ENCODE measurements at regions not wholly inside any gene's neighbourhood (a gene's known extent, or its start where the extent isn't known, plus 50 kb on each side); places are given as distances from the start of the nearest gene placed in this dataset.
"Not testable (repeated sequence)": the region's sequence is repeated elsewhere in the genome, so short reads cannot be mapped to it uniquely, and the experiment has no call there.

- H3K36me3 ChIP-seq; ATAC-seq; H3K27ac ChIP-seq; H3K4me3 ChIP-seq; H3K4me1 ChIP-seq; in situ Hi-C loops (cut with MboI; ENCODE audit: low sequenced_read_pairs in 4 of 4); DNase-seq; H3K9me3 ChIP-seq; H3K27me3 ChIP-seq; intact Hi-C loops (cut with DNase I; ENCODE audit: low total_unique reads): not testable (repeated sequence)
These were observed 58.0 kb upstream of the LRPAP1 start for GRCh38 chr4:3589946-3590924.

- H3K4me3 ChIP-seq; H3K27me3 ChIP-seq; H3K9me3 ChIP-seq; ATAC-seq; DNase-seq; intact Hi-C loops (cut with DNase I; ENCODE audit: low total_unique reads); H3K4me1 ChIP-seq; H3K27ac ChIP-seq; H3K36me3 ChIP-seq; in situ Hi-C loops (cut with MboI; ENCODE audit: low sequenced_read_pairs in 4 of 4): not testable (repeated sequence)
These were observed 57.2 kb upstream of the LRPAP1 start for GRCh38 chr4:3589379-3589778.

- H3K4me1 ChIP-seq; H3K9me3 ChIP-seq; intact Hi-C loops (cut with DNase I; ENCODE audit: low total_unique reads); H3K27ac ChIP-seq; H3K4me3 ChIP-seq; in situ Hi-C loops (cut with MboI; ENCODE audit: low sequenced_read_pairs in 4 of 4); DNase-seq; H3K27me3 ChIP-seq; H3K36me3 ChIP-seq; ATAC-seq: not testable (repeated sequence)
These were observed 56.4 kb upstream of the LRPAP1 start for GRCh38 chr4:3588517-3589194.

- not testable (repeated sequence) for DNase-seq, H3K27me3 ChIP-seq
These were observed 54.4 kb upstream of the LRPAP1 start for GRCh38 chr4:3586596-3586995.

GRCh38 chr4:3585567-3585966 is 53.3 kb upstream of the LRPAP1 start:
- H3K36me3 ChIP-seq; intact Hi-C loops (cut with DNase I; ENCODE audit: low total_unique reads); H3K9me3 ChIP-seq; ATAC-seq; in situ Hi-C loops (cut with MboI; ENCODE audit: low sequenced_read_pairs in 4 of 4); H3K4me1 ChIP-seq; H3K27me3 ChIP-seq; DNase-seq; H3K4me3 ChIP-seq; H3K27ac ChIP-seq: not testable (repeated sequence)

More at GRCh38 chr4:3586596-3586995, 54.4 kb upstream of the LRPAP1 start:
- H3K27ac ChIP-seq; in situ Hi-C loops (cut with MboI; ENCODE audit: low sequenced_read_pairs in 4 of 4); H3K36me3 ChIP-seq; ATAC-seq; H3K4me3 ChIP-seq; intact Hi-C loops (cut with DNase I; ENCODE audit: low total_unique reads); H3K9me3 ChIP-seq; H3K4me1 ChIP-seq: not testable (repeated sequence)

GRCh38 chr4:3582091-3582475 is 49.9 kb upstream of the LRPAP1 start:
- Histone ChIP-seq H3K4me3 (no peak overlapping the region), H3K36me3 (no peaks in the 10 kb centered on the region), H3K27me3 (no peaks in the 10 kb centered on the region), H3K27ac (no peak overlapping the region), H3K4me1 (no peaks in the 10 kb centered on the region), H3K9me3 (no peaks in the 10 kb centered on the region)
- ATAC-seq (no peak), DNase-seq (no peak)
- TF ChIP-seq POLR2A (IDR thresholded peaks at IDR 0.05) (no peak), CTCF (IDR thresholded peaks at IDR 0.05 in 4 of 5, conservative IDR thresholded peaks at IDR 0.05 in 1 of 5) (no peak)
- intact Hi-C loops (cut with DNase I; ENCODE audit: low total_unique reads) = no loop called here
- in situ Hi-C loops (cut with MboI; ENCODE audit: low sequenced_read_pairs in 4 of 4) = no loop called here

Measured in gastrocnemius medialis (tissue), 4 donors.